ENCODE measurements at regions not wholly inside any gene's neighbourhood (a gene's known extent, or its start where the extent isn't known, plus 50 kb on each side); places are given as distances from the start of the nearest gene placed in this dataset.

- Histone ChIP-seq H3K27ac (no peak overlapping the region), H3K4me1 (peaks cover 0 to 11% (median 0%) of the 10 kb centered on the region in 9 donors), H3K9me3 (no peaks in the 10 kb centered on the region), H3K27me3 (no peaks in the 10 kb centered on the region), H3K4me3 (no peak overlapping the region), H3K36me3 (no peaks in the 10 kb centered on the region)
- intact Hi-C loops (cut with DNase I) = no loop called here
- ATAC-seq (no peak), DNase-seq (no peak)
- 87 to 88% methylated on average over 4 of the region's 4 CpGs for WGBS, 2 donors
- no peak for TF ChIP-seq CTCF (IDR thresholded peaks at IDR 0.05)
Measured at GRCh38 chr7:106774213-106774767, 90.8 kb upstream of the PIK3CG start.

GRCh38 chr7:106774768-106775551 is 90.1 kb upstream of the PIK3CG start:
- H3K27ac ChIP-seq = peak overlapping the region in 1 of 10 donors; percentile 15
- no peaks in the 10 kb centered on the region for H3K27me3 ChIP-seq
- no peaks in the 10 kb centered on the region for H3K9me3 ChIP-seq
- TF ChIP-seq CTCF (IDR thresholded peaks at IDR 0.05) = no peak
- DNase-seq (no peak), ATAC-seq (no peak)
- no peaks in the 10 kb centered on the region for H3K36me3 ChIP-seq
- peaks cover 0 to 11% (median 0%) of the 10 kb centered on the region in 9 donors for H3K4me1 ChIP-seq
- no peak overlapping the region for H3K4me3 ChIP-seq
- 66 to 70% methylated on average over 12 of the region's 12 CpGs for WGBS, 2 donors
- intact Hi-C loops (cut with DNase I) = no loop called here

- ATAC-seq (no peak), DNase-seq (no peak)
- Histone ChIP-seq H3K4me1 (peaks cover 0 to 11% (median 0%) of the 10 kb centered on the region in 9 donors), H3K27ac (peak overlapping the region in 1 of 10 donors; percentile 15), H3K27me3 (no peaks in the 10 kb centered on the region), H3K4me3 (no peak overlapping the region), H3K36me3 (no peaks in the 10 kb centered on the region), H3K9me3 (no peaks in the 10 kb centered on the region)
- TF ChIP-seq CTCF (IDR thresholded peaks at IDR 0.05) = no peak
- WGBS, 2 donors = 75 to 77% methylated on average over 4 of the region's 4 CpGs
- intact Hi-C loops (cut with DNase I) = no loop called here
Measured at GRCh38 chr7:106775552-106775936, 89.5 kb upstream of the PIK3CG start.

GRCh38 chr7:106775975-106776607 is 89.0 kb upstream of the PIK3CG start:
- Histone ChIP-seq H3K27ac (peak overlapping the region in 1 of 10 donors; percentile 15), H3K4me1 (peaks cover 0 to 11% (median 0%) of the 10 kb centered on the region in 9 donors), H3K9me3 (no peaks in the 10 kb centered on the region), H3K4me3 (no peak overlapping the region), H3K36me3 (no peaks in the 10 kb centered on the region), H3K27me3 (no peaks in the 10 kb centered on the region)
- no peak for ATAC-seq
- no peak for DNase-seq
- no peak for TF ChIP-seq CTCF (IDR thresholded peaks at IDR 0.05)
- 84 to 89% methylated on average over 3 of the region's 3 CpGs for WGBS, 2 donors
- intact Hi-C loops (cut with DNase I) = no loop called here
